LNCaP clone FGC (cell line): ENCODE measurements at regions not wholly inside any gene's neighbourhood (a gene's known extent, or its start where the extent isn't known, plus 50 kb on each side); places are given as distances from the start of the nearest gene placed in this dataset.
"Not testable (repeated sequence)": the region's sequence is repeated elsewhere in the genome, so short reads cannot be mapped to it uniquely, and the experiment has no call there.

Source experiments
- DNase-seq: peaks from one replicate; pipeline ENCODE4 v3.0.0-alpha.2; 2011; ENCODE audit warnings: low read depth
- H3K4me3 ChIP-seq: 2 replicates; pipeline ENCODE4 v1.5.1; 2011; ENCODE audit warnings: mild to moderate bottlenecking, low read depth, low read length, control low read depth
- CTCF ChIP-seq: IDR thresholded peaks from 2 replicates; pipeline ENCODE4 v1.5.1; 2012; ENCODE audit warnings: mild to moderate bottlenecking; ENCODE audit not compliant: control insufficient read depth, insufficient read depth; ENCODE audit errors: extremely low read depth

- no peak for DNase-seq
- H3K4me3 ChIP-seq: no peak overlapping the region
- no peak for TF ChIP-seq CTCF
These were observed 89.2 kb upstream of the EXOC2 start for GRCh38 chr6:782141-782540.

GRCh38 chr6:781350-781961 is 88.5 kb upstream of the EXOC2 start:
- no peak for DNase-seq
- no peak for TF ChIP-seq CTCF

GRCh38 chr6:780706-781105 is 87.8 kb upstream of the EXOC2 start:
- H3K4me3 ChIP-seq: no peak overlapping the region
- DNase-seq: no peak
- TF ChIP-seq CTCF: no peak

More at GRCh38 chr6:781350-781961, 88.5 kb upstream of the EXOC2 start:
- H3K4me3 ChIP-seq: no peak overlapping the region

GRCh38 chr6:776951-777350 is 84.0 kb upstream of the EXOC2 start:
- no peak for DNase-seq
- no peak for TF ChIP-seq CTCF
- no peak overlapping the region for H3K4me3 ChIP-seq

- DNase-seq: no peak
- H3K4me3 ChIP-seq: no peak overlapping the region
- TF ChIP-seq CTCF: no peak
These were observed 83.6 kb upstream of the EXOC2 start for GRCh38 chr6:776528-776931.

- no peak for DNase-seq
These were observed 82.9 kb upstream of the EXOC2 start for GRCh38 chr6:775863-776262.

GRCh38 chr6:771683-772082 is 78.7 kb upstream of the EXOC2 start:
- not testable (repeated sequence) for H3K4me3 ChIP-seq, DNase-seq

More at GRCh38 chr6:775863-776262, 82.9 kb upstream of the EXOC2 start:
- H3K4me3 ChIP-seq: no peak overlapping the region
- no peak for TF ChIP-seq CTCF
